ENCODE measurements at regions not wholly inside any gene's neighbourhood (a gene's known extent, or its start where the extent isn't known, plus 50 kb on each side); places are given as distances from the start of the nearest gene placed in this dataset.
"Not testable (repeated sequence)": the region's sequence is repeated elsewhere in the genome, so short reads cannot be mapped to it uniquely, and the experiment has no call there.

GRCh38 chr3:184500344-184500923 lies 61.2 kb upstream of the EPHB3 start:
- DNase-seq (ENCODE audit: low read depth) = no peak
- in situ Hi-C loops (cut with HindIII; ENCODE audit: low pct_unique_long_range_greater_than_20kb, low sequenced_read_pairs) = no loop called here

- in situ Hi-C loops (cut with HindIII; ENCODE audit: low pct_unique_long_range_greater_than_20kb, low sequenced_read_pairs) = no loop called here
- no peak for DNase-seq (ENCODE audit: low read depth)
These were observed 59.4 kb upstream of the EPHB3 start for GRCh38 chr3:184502123-184502667.

DNA sequence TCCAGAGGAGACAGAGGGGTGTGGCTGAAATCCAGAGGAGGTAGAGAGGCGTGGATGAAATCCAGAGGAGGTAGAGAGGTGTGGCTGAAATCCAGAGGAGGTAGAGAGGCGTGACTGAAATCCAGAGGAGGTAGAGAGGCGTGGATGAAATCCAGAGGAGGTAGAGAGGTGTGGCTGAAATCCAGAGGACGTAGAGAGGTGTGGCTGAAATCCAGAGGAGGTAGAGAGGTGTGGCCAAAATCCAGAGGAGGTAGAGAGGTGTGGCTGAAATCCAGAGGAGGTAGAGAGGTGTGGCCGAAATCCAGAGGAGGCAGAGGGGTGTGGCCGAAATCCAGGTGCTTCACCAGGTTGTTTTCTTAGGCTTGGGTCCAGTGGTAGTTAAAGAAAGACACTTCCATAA lies 58.7 kb upstream of the EPHB3 start:
- in situ Hi-C loops (cut with HindIII; ENCODE audit: low pct_unique_long_range_greater_than_20kb, low sequenced_read_pairs); DNase-seq (ENCODE audit: low read depth): not testable (repeated sequence)

GRCh38 chr3:184503647-184504046 lies 57.9 kb upstream of the EPHB3 start:
- in situ Hi-C loops (cut with HindIII; ENCODE audit: low pct_unique_long_range_greater_than_20kb, low sequenced_read_pairs) = no loop called here
- DNase-seq (ENCODE audit: low read depth) = no peak

DNA sequence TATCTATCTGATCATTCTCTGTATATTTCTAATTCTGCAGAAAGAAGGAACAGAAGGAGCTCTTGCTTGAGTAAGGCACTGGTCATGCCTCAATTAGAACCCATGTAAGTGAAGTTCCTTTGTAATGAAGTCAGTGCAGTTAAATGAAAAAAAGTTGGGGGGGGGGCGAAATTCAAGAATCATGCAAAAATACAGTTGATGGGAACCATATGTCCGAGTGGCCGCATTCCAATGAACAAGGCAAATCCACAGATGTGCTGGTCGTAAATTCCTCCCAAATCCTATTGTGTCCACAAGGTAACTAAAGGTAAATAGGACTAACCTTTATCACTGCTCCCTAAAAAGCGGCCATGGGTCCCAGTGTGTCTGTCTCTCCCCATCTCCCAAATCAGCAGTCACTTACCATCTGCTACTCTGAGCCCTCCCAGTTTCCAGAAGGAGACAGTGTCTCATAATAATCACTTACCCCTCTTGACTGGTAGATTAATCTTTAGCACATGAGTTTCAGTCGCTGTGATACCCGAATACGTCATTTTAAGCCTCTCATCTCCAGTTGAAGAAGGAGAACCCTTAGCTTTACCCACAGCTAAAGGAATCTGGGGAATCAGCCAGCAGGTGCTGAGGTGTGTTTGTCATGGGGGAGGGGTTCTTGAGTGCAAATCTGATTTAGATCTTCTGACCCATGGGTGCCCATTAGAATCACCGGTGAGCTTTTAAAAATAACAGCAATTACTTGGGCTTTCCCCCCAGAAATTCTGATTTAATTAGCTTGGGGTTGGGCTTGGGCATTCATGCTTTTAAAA lies 56.3 kb upstream of the EPHB3 start:
- no peak for DNase-seq (ENCODE audit: low read depth)
- in situ Hi-C loops (cut with HindIII; ENCODE audit: low pct_unique_long_range_greater_than_20kb, low sequenced_read_pairs) = no loop called here

- DNase-seq (ENCODE audit: low read depth) = peak; percentile 50
- in situ Hi-C loops (cut with HindIII; ENCODE audit: low pct_unique_long_range_greater_than_20kb, low sequenced_read_pairs) = no loop called here
These were observed 55.0 kb upstream of the EPHB3 start for GRCh38 chr3:184506561-184506991.

GRCh38 chr3:184508938-184509337 lies 52.6 kb upstream of the EPHB3 start:
- in situ Hi-C loops (cut with HindIII; ENCODE audit: low pct_unique_long_range_greater_than_20kb, low sequenced_read_pairs) = no loop called here

GRCh38 chr3:184511741-184512140 lies 49.8 kb upstream of the EPHB3 start:
- DNase-seq (ENCODE audit: low read depth) = no peak
- in situ Hi-C loops (cut with HindIII; ENCODE audit: low pct_unique_long_range_greater_than_20kb, low sequenced_read_pairs) = no loop called here

More at GRCh38 chr3:184508938-184509337, 52.6 kb upstream of the EPHB3 start:
- no peak for DNase-seq (ENCODE audit: low read depth)

Data from Caki2 (cell line).